DND-41 (cell line): ENCODE measurements at regions not wholly inside any gene's neighbourhood (a gene's known extent, or its start where the extent isn't known, plus 50 kb on each side); places are given as distances from the start of the nearest gene placed in this dataset.

ENCODE experiments used
- ATAC-seq: fragments of 200-7000 bp; cut with Tn5 transposase; 3 replicates; pipeline ENCODE4 v1.9.1; 2021; ENCODE audit warnings: low read depth; ENCODE audit not compliant: insufficient read depth
- DNase-seq: peaks from one replicate; pipeline ENCODE4 v3.0.0-alpha.2; 2020
- H2AFZ ChIP-seq: 2 replicates; pipeline ENCODE4 v1.6.0; 2012; ENCODE audit warnings: low read depth, low read length
- H3K27ac ChIP-seq: 2 replicates; pipeline ENCODE4 v1.5.1; 2012; ENCODE audit warnings: low read length, inconsistent platforms
- H3K27me3 ChIP-seq: fragments of 200-600 bp; sonication (generic); 2 replicates; pipeline ENCODE4 v1.6.0; 2012; ENCODE audit warnings: low read length, mild to moderate bottlenecking, inconsistent platforms; ENCODE audit not compliant: insufficient read depth, poor library complexity
- H3K36me3 ChIP-seq: 2 replicates; pipeline ENCODE4 v1.5.1; 2012; ENCODE audit warnings: low read length, inconsistent platforms; ENCODE audit not compliant: insufficient read depth
- H3K4me1 ChIP-seq: 2 replicates; pipeline ENCODE4 v1.5.1; 2012; ENCODE audit warnings: mild to moderate bottlenecking, low read length; ENCODE audit not compliant: insufficient read depth
- H3K4me2 ChIP-seq: 2 replicates; pipeline ENCODE4 v1.6.0; 2012; ENCODE audit warnings: mild to moderate bottlenecking, moderate library complexity, low read length, inconsistent platforms; ENCODE audit not compliant: insufficient read depth
- H3K4me3 ChIP-seq, 2 experiments: fragments of 200-600 bp in 1 of 2; shearing (Covaris generic) in 1 of 2; 2 replicates each; pipeline ENCODE4 v1.5.1; 2012 to 2016; ENCODE audit warnings: inconsistent platforms in 2 of 2, low read length in 2 of 2, mild to moderate bottlenecking in 2 of 2, low read depth in 1 of 2, moderate library complexity in 1 of 2
- H3K79me2 ChIP-seq: 2 replicates; pipeline ENCODE4 v1.6.0; 2012; ENCODE audit warnings: low read length, inconsistent platforms; ENCODE audit not compliant: insufficient read depth
- H3K9ac ChIP-seq: 2 replicates; pipeline ENCODE4 v1.6.0; 2012; ENCODE audit warnings: low read depth, mild to moderate bottlenecking, inconsistent platforms, low read length, moderate library complexity
- H3K9me3 ChIP-seq: 2 replicates; pipeline ENCODE4 v1.5.1; 2012; ENCODE audit warnings: low read length, moderate library complexity, mild to moderate bottlenecking, inconsistent platforms; ENCODE audit not compliant: insufficient read depth, severe bottlenecking
- H4K20me1 ChIP-seq: 2 replicates; pipeline ENCODE4 v1.6.0; 2012; ENCODE audit warnings: low read length; ENCODE audit not compliant: insufficient read depth
- EZH2 ChIP-seq: IDR thresholded peaks from 3 replicates; pipeline ENCODE4 v1.6.1; 2012; ENCODE audit warnings: borderline replicate concordance, low read depth, mild to moderate bottlenecking, moderate library complexity, low read length, inconsistent platforms; ENCODE audit not compliant: severe bottlenecking
- TF ChIP-seq, protein P1 (sequence below): IDR thresholded peaks from 2 replicates; pipeline ENCODE4 v1.5.1; 2012; ENCODE audit warnings: borderline replicate concordance, low read length, moderate library complexity, mild to moderate bottlenecking; ENCODE audit not compliant: poor library complexity, severe bottlenecking; ENCODE audit errors: extremely low read depth

DNA sequence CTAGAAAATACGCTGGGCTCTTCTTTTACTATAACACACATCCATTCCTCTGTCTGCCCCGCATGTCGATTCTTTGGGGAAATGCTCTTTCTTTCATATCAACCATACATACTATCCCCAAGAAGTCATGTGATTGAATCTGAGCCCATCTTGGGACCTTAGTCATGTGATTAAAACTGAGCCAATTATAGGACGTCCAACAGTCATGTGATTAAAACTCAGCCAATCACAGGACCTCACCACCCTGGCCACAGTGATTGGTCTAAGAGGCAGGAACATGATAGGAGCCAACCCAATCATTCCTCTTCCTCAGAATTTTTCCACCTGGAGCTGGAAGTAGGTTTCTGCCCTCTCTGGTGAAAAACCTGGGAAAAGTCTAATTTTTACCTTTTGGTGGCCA lies 78.8 kb downstream of the TMEM114 start:
- H3K9ac ChIP-seq, result no peak overlapping the region
- no peaks in the 10 kb centered on the region for H3K79me2 ChIP-seq
- no peaks in the 10 kb centered on the region for H3K4me1 ChIP-seq
- H3K36me3 ChIP-seq, result no peaks in the 10 kb centered on the region
- ATAC-seq (no peak), DNase-seq (no peak)
- TF ChIP-seq EZH2, result no peak
- TF ChIP-seq, protein P1, sequence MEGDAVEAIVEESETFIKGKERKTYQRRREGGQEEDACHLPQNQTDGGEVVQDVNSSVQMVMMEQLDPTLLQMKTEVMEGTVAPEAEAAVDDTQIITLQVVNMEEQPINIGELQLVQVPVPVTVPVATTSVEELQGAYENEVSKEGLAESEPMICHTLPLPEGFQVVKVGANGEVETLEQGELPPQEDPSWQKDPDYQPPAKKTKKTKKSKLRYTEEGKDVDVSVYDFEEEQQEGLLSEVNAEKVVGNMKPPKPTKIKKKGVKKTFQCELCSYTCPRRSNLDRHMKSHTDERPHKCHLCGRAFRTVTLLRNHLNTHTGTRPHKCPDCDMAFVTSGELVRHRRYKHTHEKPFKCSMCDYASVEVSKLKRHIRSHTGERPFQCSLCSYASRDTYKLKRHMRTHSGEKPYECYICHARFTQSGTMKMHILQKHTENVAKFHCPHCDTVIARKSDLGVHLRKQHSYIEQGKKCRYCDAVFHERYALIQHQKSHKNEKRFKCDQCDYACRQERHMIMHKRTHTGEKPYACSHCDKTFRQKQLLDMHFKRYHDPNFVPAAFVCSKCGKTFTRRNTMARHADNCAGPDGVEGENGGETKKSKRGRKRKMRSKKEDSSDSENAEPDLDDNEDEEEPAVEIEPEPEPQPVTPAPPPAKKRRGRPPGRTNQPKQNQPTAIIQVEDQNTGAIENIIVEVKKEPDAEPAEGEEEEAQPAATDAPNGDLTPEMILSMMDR, result no peak
- no peaks in the 10 kb centered on the region for H3K9me3 ChIP-seq
- no peaks in the 10 kb centered on the region for H4K20me1 ChIP-seq
- H2AFZ ChIP-seq, result no peak overlapping the region
- no peaks in the 10 kb centered on the region for H3K27me3 ChIP-seq
- no peak overlapping the region for H3K27ac ChIP-seq
- H3K4me3 ChIP-seq, result no peak overlapping the region
- H3K4me2 ChIP-seq, result no peak overlapping the region

DNA sequence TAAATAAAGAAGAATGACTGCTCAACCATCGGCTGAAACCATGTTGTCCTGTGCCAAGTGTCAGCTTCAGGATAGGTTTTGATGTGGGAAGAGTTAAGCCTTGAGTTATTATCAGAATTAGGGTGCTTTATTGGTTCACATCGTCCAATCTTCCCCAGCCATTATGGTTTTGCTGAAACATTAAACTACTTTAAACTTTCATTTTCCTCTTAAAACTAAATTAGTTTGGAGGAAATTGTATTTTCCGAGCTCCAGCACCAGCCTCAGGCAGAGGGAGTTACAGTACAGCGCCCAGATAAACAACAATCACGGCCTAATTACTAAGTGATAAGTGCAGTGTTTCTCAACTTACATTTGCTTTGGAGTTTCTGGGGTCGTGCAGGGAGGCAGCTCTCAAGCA lies 80.2 kb downstream of the TMEM114 start:
- Histone ChIP-seq H3K27me3 (no peaks in the 10 kb centered on the region), H3K4me2 (no peak overlapping the region), H4K20me1 (no peaks in the 10 kb centered on the region), H3K4me3 (no peak overlapping the region), H3K4me1 (no peaks in the 10 kb centered on the region), H3K9me3 (no peaks in the 10 kb centered on the region), H3K27ac (no peak overlapping the region), H3K36me3 (no peaks in the 10 kb centered on the region), H3K79me2 (no peaks in the 10 kb centered on the region), H2AFZ (no peak overlapping the region), H3K9ac (no peak overlapping the region)
- TF ChIP-seq EZH2, result no peak
- TF ChIP-seq, protein P1, result no peak
- ATAC-seq, result no peak
- DNase-seq, result no peak

DNA sequence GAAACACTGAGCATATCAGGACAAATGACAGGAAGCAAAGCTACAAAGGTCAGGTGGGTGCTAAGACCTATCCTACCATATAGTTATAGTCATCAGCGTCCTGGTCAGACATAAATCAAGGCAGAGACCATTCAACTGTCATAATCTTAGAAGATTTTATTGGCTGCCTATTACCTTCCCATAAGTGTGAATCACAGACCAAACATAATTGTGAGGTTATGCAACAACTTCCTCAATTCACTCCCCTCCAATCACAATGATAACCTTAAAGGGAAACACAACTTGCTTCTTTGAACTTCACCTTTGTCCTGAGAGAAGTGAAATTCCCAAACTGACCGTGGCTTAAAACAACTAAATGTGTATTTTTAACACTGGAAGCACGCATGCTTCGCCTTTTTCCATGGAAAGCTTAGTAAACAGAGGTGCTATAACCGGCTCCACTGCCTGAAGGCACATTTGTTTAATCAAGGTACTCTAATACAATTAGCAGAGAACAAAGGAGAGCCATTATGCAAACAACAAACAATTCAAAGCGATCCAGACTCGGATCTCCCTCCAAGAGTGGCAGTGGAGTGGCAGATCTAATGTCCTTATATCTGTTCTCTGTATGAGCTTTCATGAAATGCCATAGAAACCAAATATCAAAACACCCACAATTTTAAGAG lies 84.9 kb downstream of the TMEM114 start:
- Histone ChIP-seq H3K4me2 (no peak overlapping the region), H3K27ac (no peak overlapping the region), H3K9ac (no peak overlapping the region), H4K20me1 (no peaks in the 10 kb centered on the region), H3K79me2 (no peaks in the 10 kb centered on the region), H2AFZ (no peak overlapping the region), H3K9me3 (no peaks in the 10 kb centered on the region), H3K4me1 (no peaks in the 10 kb centered on the region), H3K36me3 (no peaks in the 10 kb centered on the region), H3K27me3 (peaks cover 3% of the 10 kb centered on the region), H3K4me3 (no peak overlapping the region)
- TF ChIP-seq EZH2, result no peak
- ATAC-seq (no peak), DNase-seq (no peak)

DNA sequence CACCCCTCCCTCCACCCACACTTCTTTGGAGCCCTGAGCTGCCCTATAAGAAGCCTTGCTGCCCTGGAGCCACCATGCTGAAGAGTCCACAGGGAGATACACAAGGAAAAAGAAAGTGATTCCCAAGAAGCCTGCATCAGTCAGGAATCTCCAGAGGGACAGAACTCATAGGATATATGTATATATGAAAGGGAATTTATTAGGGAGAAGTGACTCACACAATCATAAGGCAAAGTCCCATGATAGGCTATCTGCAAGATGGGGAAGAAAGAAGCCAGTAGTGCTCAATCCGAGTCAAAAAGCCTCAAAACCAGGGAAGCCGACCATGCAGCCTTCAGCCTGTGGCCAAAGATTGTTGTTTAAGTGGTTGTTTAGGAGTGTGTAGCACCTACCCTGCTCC lies 87.9 kb downstream of the TMEM114 start:
- H3K79me2 ChIP-seq, result no peaks in the 10 kb centered on the region
- H3K27ac ChIP-seq, result no peak overlapping the region
- ATAC-seq (no peak), DNase-seq (no peak)
- no peaks in the 10 kb centered on the region for H3K4me1 ChIP-seq
- no peaks in the 10 kb centered on the region for H3K9me3 ChIP-seq
- no peak overlapping the region for H3K4me3 ChIP-seq
- H3K27me3 ChIP-seq, result peaks cover 3% of the 10 kb centered on the region
- H3K9ac ChIP-seq, result no peak overlapping the region
- H2AFZ ChIP-seq, result no peak overlapping the region
- H3K4me2 ChIP-seq, result no peak overlapping the region
- no peaks in the 10 kb centered on the region for H3K36me3 ChIP-seq
- no peak for TF ChIP-seq EZH2
- TF ChIP-seq, protein P1, result no peak
- no peaks in the 10 kb centered on the region for H4K20me1 ChIP-seq
